ENCODE measurements at regions not wholly inside any gene's neighbourhood (a gene's known extent, or its start where the extent isn't known, plus 50 kb on each side); places are given as distances from the start of the nearest gene placed in this dataset.

GRCh38 chr4:35872273-35872672, 372.0 kb downstream of the ARAP2 start:
- TF ChIP-seq CTCF (conservative IDR thresholded peaks at IDR 0.05; ENCODE audit: low read length), result no peak
- no peak for TF ChIP-seq EZH2phosphoT487 (IDR thresholded peaks at IDR 0.05; ENCODE audit: borderline replicate concordance, low read depth, low read length)
